ENCODE measurements at regions not wholly inside any gene's neighbourhood (a gene's known extent, or its start where the extent isn't known, plus 50 kb on each side); places are given as distances from the start of the nearest gene placed in this dataset.

- no peak for DNase-seq (ENCODE audit: low spot score)
These were observed 187.1 kb upstream of the CDKN3 start for GRCh38 chr14:54209511-54210250.

- peak; percentile 23 for DNase-seq (ENCODE audit: low spot score)
These were observed 185.1 kb upstream of the CDKN3 start for GRCh38 chr14:54211551-54212308.

DNA sequence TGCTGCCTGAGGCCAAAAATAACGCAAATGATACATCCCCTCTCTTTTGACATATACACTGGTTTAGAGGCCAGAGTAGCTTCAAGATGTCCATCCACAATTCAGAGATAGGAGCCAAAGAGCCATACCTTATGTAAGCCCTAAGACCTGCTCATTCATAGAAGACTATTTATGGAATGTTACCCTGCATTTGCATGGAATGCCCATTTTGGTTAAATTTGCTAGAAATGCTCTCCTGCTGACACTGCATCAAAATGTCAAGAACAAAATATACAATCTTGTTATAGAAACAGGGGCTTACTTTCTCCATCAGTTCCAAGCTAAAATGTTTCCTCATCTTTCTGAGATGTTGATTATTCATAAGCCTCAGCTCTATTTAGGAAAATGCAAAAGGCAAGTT is 183.3 kb upstream of the CDKN3 start:
- no peak for DNase-seq (ENCODE audit: low spot score)

DNA sequence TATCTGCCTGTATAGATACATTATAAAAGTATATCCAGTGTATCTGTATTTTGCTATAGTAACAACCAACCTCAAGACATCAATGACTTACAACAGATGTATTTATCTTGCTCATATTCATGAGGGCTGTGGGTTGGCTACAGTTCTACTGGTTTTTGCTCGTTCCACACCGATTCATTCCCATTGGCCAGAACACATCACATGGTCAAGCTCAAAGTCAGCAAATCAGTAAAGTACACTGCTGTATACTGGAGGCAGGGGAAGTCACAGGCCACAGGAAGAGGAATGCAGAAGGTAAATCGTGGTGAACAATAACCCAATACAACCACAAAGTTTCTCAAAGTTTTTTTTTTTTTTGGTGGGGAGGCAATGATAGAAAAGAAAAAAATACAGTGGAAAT is 180.0 kb upstream of the CDKN3 start:
- DNase-seq (ENCODE audit: low spot score) = no peak

GRCh38 chr14:54219261-54220070 is 177.3 kb upstream of the CDKN3 start:
- no peak for DNase-seq (ENCODE audit: low spot score)

DNA sequence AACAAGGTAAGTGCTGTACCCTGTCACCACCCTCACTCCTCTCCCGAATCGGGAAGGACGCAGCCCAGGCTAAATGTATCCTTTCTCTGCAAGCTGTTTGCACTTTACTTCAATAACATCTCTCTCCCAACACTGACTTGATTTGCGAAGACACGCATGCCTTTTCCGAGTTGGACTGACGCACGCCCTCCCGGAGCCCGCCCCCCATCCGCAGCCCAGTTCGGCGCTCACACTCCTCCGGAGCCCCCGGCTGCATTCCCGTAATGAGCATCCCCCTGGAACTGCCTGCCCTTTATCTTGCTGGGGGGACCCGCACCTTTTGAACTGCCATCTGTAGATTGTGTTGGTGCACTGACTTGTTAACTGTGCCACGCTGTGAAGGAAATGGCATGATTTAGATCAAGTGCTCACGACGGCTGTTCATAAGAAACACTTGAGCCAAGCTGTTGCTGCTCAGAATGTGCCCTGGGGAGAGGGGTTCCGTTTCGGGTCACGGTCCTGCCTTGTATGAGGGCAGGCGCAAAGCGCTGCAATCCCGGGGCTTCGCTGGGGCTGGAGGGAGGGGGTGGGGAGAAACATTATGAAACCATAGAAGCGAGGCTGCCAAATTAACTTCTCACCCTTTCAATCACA is 176.6 kb upstream of the CDKN3 start:
- DNase-seq (ENCODE audit: low spot score) = no peak

GRCh38 chr14:54220704-54221431 is 175.9 kb upstream of the CDKN3 start:
- no peak for DNase-seq (ENCODE audit: low spot score)

DNA sequence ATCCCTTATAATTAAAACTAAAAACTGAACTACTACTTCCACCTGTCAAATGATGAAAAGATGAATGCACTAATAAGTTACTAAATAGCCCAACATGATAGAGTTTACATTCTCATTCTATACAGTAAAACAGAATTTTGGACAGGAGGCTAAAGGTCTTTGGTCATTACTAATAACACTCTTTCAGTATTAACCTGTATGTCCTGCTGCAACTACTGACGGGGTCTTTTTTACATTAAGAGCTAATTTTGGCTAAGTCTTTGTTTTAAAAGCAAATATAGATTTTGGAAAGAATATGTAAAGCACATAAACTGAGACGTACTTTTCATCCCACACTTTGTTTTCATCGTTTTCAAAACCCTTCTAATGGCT is 175.4 kb upstream of the CDKN3 start:
- no peak for DNase-seq (ENCODE audit: low spot score)

- no peak for DNase-seq (ENCODE audit: low spot score)
These were observed 174.8 kb upstream of the CDKN3 start for GRCh38 chr14:54221971-54222370.

DNA sequence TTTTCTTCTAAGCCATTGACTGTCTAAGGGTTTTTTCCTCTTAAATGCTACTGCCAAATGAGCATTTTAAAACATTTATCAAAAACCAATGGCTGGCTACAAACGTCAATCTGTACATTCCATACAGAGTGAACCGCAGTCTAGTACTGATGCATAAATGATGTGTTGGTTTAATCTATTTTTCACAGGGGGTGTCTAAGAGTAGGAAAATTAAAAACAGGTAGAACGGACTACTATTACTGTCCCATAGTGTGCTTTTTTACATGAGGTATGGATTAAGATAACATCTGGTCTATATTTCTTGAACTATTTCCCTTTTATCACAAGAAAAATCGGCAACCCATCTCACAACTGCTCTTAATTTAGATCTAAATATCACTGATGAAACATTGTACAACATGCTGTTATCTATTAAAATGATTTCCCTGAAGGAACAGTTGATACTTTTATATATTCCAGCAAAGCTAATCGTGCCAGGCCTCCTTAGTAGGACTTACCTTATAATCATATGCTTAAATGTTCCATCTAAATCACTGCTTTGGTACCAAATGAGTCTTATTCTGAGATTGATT is 172.9 kb upstream of the CDKN3 start:
- DNase-seq (ENCODE audit: low spot score) = no peak

DNA sequence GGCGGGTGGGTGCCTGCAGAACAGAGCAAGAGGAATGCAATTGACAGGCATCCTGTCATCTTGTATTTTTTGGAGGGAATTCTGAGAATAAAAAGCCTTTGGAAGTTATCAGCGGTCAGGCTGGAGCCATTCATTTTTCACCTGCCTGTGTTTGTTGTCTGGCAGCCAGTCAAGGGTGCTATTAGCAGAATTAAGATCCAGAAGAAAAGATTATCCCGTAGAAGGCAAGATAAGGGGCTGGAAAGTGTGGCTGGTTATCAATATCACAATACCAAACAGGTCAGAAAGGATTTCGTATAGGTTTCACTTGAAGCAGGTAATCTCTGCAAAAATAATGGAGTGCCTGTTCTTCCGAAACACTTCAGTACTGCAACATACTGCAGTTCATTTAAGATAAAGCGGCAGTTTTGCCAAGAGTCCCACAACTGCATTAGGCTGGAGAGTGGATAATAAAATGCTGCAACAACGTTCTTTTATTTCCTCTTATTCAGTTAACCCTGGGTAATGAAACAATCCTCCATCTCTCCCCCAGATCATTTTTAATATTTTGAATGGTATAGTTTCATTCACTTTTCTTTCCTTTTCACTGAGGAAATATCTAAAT is 171.2 kb upstream of the CDKN3 start:
- DNase-seq (ENCODE audit: low spot score) = no peak

GRCh38 chr14:54226103-54226502 is 170.7 kb upstream of the CDKN3 start:
- DNase-seq (ENCODE audit: low spot score) = no peak

GRCh38 chr14:54226558-54226957 is 170.2 kb upstream of the CDKN3 start:
- DNase-seq (ENCODE audit: low spot score) = no peak

- DNase-seq (ENCODE audit: low spot score) = no peak
These were observed 167.7 kb upstream of the CDKN3 start for GRCh38 chr14:54229136-54229535.

- no peak for DNase-seq (ENCODE audit: low spot score)
These were observed 166.2 kb upstream of the CDKN3 start for GRCh38 chr14:54230645-54231044.

DNA sequence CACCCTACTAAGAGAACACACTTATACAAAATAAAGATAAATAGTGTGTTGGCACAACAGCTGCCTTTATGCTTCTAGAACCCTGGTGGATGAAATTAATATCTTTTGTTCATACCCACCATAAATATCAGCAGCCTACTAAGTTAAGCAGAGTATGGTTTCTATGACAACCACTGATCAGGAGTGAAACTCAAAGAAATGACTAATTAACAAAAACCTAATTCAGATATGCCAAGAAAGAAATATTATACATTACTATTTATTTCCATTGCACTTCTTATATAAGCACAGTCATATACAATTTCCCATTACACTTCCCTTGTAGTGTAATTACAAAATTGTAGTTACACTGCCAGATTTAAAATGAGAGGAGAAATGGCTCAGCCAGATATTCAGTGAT is 164.1 kb upstream of the CDKN3 start:
- DNase-seq (ENCODE audit: low spot score) = no peak

- no peak for DNase-seq (ENCODE audit: low spot score)
These were observed 155.3 kb upstream of the CDKN3 start for GRCh38 chr14:54241517-54241916.

GRCh38 chr14:54251356-54251755 is 145.5 kb upstream of the CDKN3 start:
- no peak for DNase-seq (ENCODE audit: low spot score)

DNA sequence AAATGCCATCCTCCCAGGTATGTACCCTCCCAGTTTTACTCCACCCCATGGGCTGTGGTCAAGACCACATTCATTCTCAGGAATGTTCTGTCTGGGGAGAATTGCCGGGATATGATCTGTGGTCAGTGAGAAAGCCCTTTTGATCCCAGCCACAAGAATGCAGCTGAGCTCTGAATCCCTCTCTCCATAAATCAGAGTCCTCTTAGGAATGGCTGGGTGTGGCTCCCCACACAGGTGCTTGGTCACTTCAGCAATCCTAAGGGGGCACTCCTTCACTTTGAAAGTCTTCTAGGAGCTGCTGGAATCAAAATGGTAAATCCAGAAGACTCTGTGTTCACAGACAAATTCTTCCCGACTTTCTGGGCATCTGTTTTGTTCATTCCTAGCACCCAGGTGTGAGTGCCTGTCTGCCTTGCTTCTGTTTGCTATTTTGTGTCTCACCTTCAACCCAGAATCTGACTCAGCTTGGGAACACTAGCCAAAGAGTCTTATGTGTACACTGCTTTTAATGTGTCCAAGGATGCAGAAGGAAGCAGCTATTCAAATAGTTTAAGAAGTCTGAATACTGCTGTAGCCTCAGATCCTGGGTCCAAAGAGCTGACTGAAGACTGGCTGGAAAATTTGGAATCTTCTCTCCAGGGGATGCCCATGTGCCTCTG is 144.6 kb upstream of the CDKN3 start:
- peak; percentile 98 for DNase-seq (ENCODE audit: low spot score)

DNA sequence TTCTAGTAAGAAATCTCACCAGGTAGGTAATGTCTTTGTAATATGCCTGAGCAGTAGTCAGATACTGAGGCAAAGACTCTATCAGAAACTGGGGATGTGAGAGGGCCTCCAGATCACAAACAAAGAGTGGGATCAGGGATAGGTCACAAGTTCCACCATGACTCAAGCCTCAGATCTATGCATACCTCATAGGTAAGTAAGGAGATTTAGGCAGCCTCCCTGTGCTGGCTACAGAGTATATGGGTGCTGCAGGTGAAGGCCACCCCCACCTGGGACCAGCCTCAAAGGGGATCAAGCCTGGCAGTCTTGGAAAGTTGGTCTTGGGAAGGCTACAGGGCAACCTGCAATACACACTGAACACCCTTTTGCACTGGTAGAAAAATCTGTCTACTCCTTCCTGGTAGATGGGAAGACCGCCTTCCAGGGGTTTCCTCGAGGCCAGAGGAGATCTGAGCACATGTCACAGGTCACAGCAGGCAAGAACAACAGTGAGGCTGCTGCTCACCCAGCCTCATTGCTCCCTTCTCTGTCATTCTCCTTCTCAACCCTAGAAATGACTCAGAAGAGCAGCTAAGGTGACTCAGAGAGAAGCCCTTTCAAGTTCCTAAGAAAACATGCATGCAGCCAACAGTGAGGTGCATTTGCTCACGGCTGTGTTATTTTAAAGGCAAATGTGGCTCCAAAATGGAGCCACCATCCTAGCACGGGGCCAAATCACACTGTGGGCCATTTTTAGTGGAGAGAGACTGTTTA is 143.4 kb upstream of the CDKN3 start:
- DNase-seq (ENCODE audit: low spot score) = peak; percentile 75
